ENCODE measurements at regions not wholly inside any gene's neighbourhood (a gene's known extent, or its start where the extent isn't known, plus 50 kb on each side); places are given as distances from the start of the nearest gene placed in this dataset.
"Not testable (repeated sequence)": the region's sequence is repeated elsewhere in the genome, so short reads cannot be mapped to it uniquely, and the experiment has no call there.

GRCh38 chr6:60767791-60768499 is 1518.1 kb downstream of the KHDRBS2 start:
- TF ChIP-seq, protein P1, sequence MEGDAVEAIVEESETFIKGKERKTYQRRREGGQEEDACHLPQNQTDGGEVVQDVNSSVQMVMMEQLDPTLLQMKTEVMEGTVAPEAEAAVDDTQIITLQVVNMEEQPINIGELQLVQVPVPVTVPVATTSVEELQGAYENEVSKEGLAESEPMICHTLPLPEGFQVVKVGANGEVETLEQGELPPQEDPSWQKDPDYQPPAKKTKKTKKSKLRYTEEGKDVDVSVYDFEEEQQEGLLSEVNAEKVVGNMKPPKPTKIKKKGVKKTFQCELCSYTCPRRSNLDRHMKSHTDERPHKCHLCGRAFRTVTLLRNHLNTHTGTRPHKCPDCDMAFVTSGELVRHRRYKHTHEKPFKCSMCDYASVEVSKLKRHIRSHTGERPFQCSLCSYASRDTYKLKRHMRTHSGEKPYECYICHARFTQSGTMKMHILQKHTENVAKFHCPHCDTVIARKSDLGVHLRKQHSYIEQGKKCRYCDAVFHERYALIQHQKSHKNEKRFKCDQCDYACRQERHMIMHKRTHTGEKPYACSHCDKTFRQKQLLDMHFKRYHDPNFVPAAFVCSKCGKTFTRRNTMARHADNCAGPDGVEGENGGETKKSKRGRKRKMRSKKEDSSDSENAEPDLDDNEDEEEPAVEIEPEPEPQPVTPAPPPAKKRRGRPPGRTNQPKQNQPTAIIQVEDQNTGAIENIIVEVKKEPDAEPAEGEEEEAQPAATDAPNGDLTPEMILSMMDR (IDR thresholded peaks at IDR 0.05) = not testable (repeated sequence)
- TF ChIP-seq TCF7 (CRISPR knock-in tag; IDR thresholded peaks at IDR 0.05; ENCODE audit: low read depth); RELA (CRISPR knock-in tag; IDR thresholded peaks at IDR 0.05; ENCODE audit: borderline replicate concordance); FOXK1 (CRISPR knock-in tag; IDR thresholded peaks at IDR 0.05); SMAD3 (CRISPR knock-in tag; IDR thresholded peaks at IDR 0.05; ENCODE audit: borderline replicate concordance); TEAD4 (CRISPR knock-in tag; IDR thresholded peaks at IDR 0.05): not testable (repeated sequence)
- TF ChIP-seq, protein P2, sequence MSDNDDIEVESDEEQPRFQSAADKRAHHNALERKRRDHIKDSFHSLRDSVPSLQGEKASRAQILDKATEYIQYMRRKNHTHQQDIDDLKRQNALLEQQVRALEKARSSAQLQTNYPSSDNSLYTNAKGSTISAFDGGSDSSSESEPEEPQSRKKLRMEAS (CRISPR knock-in tag; IDR thresholded peaks at IDR 0.05) = not testable (repeated sequence)
